ENCODE measurements at regions not wholly inside any gene's neighbourhood (a gene's known extent, or its start where the extent isn't known, plus 50 kb on each side); places are given as distances from the start of the nearest gene placed in this dataset.
A peak's percentile ranks its signal among the peaks of the same experiment; 100 is the strongest.

DNA sequence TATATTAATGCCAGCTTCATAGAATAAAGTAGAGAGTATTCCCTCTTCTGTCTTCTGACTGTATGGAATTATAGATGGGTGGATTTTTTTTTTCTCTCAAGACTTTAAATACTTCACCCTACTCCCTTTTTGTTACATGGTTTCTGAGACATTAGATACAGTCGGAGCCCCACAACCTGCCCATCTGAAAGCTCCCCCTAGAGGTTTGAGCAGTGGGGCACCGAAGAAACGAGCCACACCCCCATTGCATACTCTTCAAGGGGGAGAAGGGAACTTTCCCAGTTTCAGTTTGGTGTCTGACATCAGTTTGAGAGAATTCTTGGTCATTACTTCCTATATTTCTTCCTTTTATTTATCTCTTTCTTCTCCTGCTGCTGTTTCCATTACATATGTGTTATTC lies 437.6 kb upstream of the AGA start:
- H3K27me3 Mint-ChIP-seq (ENCODE audit: low read depth), result no peaks in the 10 kb centered on the region
- H3K9me3 Mint-ChIP-seq, result no peaks in the 10 kb centered on the region
- H3K4me3 Mint-ChIP-seq, result no peak overlapping the region
- TF ChIP-seq, protein P1, sequence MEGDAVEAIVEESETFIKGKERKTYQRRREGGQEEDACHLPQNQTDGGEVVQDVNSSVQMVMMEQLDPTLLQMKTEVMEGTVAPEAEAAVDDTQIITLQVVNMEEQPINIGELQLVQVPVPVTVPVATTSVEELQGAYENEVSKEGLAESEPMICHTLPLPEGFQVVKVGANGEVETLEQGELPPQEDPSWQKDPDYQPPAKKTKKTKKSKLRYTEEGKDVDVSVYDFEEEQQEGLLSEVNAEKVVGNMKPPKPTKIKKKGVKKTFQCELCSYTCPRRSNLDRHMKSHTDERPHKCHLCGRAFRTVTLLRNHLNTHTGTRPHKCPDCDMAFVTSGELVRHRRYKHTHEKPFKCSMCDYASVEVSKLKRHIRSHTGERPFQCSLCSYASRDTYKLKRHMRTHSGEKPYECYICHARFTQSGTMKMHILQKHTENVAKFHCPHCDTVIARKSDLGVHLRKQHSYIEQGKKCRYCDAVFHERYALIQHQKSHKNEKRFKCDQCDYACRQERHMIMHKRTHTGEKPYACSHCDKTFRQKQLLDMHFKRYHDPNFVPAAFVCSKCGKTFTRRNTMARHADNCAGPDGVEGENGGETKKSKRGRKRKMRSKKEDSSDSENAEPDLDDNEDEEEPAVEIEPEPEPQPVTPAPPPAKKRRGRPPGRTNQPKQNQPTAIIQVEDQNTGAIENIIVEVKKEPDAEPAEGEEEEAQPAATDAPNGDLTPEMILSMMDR (IDR thresholded peaks at IDR 0.05; ENCODE audit: unreplicated experiment in 3 of 3), result no peak
- no peaks in the 10 kb centered on the region for H3K4me1 Mint-ChIP-seq
- no peaks in the 10 kb centered on the region for H3K36me3 Mint-ChIP-seq (ENCODE audit: low read depth)
- H3K27ac Mint-ChIP-seq, result no peak overlapping the region

DNA sequence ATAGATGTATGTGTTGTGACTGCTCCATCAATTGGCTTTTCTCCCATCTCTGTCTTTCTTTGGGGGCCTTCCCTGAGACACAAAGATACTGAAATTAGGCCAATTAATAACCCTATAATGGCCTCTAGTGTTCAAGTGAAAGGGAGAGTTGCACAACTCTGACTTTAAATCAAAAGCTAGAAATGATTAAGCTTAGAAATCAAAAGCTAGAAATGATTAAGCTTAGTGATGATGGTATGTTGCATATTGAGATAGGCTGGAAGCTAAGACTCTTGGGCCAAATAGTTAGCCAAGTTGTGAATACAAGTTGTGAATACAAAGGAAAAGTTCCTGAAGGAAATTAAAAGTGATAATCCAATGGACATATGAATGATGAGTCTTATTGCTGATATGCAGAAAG lies 452.9 kb upstream of the AGA start:
- Mint-ChIP-seq H3K36me3 (ENCODE audit: low read depth) (no peaks in the 10 kb centered on the region), H3K27ac (no peak overlapping the region), H3K4me1 (no peaks in the 10 kb centered on the region), H3K9me3 (no peaks in the 10 kb centered on the region), H3K27me3 (ENCODE audit: low read depth) (no peaks in the 10 kb centered on the region), H3K4me3 (no peak overlapping the region)
- TF ChIP-seq, protein P1 (IDR thresholded peaks at IDR 0.05; ENCODE audit: unreplicated experiment in 3 of 3), result no peak

GRCh38 chr4:177901786-177902185 lies 459.5 kb upstream of the AGA start:
- no peaks in the 10 kb centered on the region for H3K4me1 Mint-ChIP-seq
- H3K27ac Mint-ChIP-seq, result no peak overlapping the region
- no peaks in the 10 kb centered on the region for H3K36me3 Mint-ChIP-seq (ENCODE audit: low read depth)
- TF ChIP-seq, protein P1 (IDR thresholded peaks at IDR 0.05; ENCODE audit: unreplicated experiment in 3 of 3), result no peak
- H3K27me3 Mint-ChIP-seq (ENCODE audit: low read depth), result no peaks in the 10 kb centered on the region
- no peak overlapping the region for H3K4me3 Mint-ChIP-seq
- H3K9me3 Mint-ChIP-seq, result no peaks in the 10 kb centered on the region

- no peak overlapping the region for H3K4me3 Mint-ChIP-seq
- H3K4me1 Mint-ChIP-seq, result no peaks in the 10 kb centered on the region
- TF ChIP-seq, protein P1 (IDR thresholded peaks at IDR 0.05; ENCODE audit: unreplicated experiment in 3 of 3), result no peak
- no peaks in the 10 kb centered on the region for H3K9me3 Mint-ChIP-seq
- no peak overlapping the region for H3K27ac Mint-ChIP-seq
- H3K36me3 Mint-ChIP-seq (ENCODE audit: low read depth), result no peaks in the 10 kb centered on the region
- no peaks in the 10 kb centered on the region for H3K27me3 Mint-ChIP-seq (ENCODE audit: low read depth)
Measured at GRCh38 chr4:177902386-177902785, 460.1 kb upstream of the AGA start.

- Mint-ChIP-seq H3K27ac (no peak overlapping the region), H3K36me3 (ENCODE audit: low read depth) (no peaks in the 10 kb centered on the region), H3K4me3 (peak overlapping the region in 1 of 3 experiments; percentile 6), H3K9me3 (no peaks in the 10 kb centered on the region), H3K27me3 (ENCODE audit: low read depth) (no peaks in the 10 kb centered on the region), H3K4me1 (no peaks in the 10 kb centered on the region)
- TF ChIP-seq, protein P1 (IDR thresholded peaks at IDR 0.05; ENCODE audit: unreplicated experiment in 3 of 3), result no peak
Measured at GRCh38 chr4:177907736-177908424, 465.6 kb upstream of the AGA start.

GRCh38 chr4:177921715-177922114 lies 479.5 kb upstream of the AGA start:
- Mint-ChIP-seq H3K4me1 (no peaks in the 10 kb centered on the region), H3K36me3 (ENCODE audit: low read depth) (no peaks in the 10 kb centered on the region), H3K27ac (no peak overlapping the region), H3K4me3 (no peak overlapping the region), H3K27me3 (ENCODE audit: low read depth) (no peaks in the 10 kb centered on the region), H3K9me3 (peaks cover 8% of the 10 kb centered on the region)
- TF ChIP-seq, protein P1 (IDR thresholded peaks at IDR 0.05; ENCODE audit: unreplicated experiment in 3 of 3), result no peak
